GM12865 (cell line): ENCODE measurements at regions not wholly inside any gene's neighbourhood (a gene's known extent, or its start where the extent isn't known, plus 50 kb on each side); places are given as distances from the start of the nearest gene placed in this dataset.

Source experiments
- DNase-seq: peaks from one replicate; pipeline ENCODE4 v3.0.0; 2010; ENCODE audit warnings: low read depth
- H3K4me3 ChIP-seq: 2 replicates; pipeline ENCODE4 v1.5.1; 2011; ENCODE audit warnings: mild to moderate bottlenecking, low read depth, low read length, control low read depth
- TF ChIP-seq, protein P1 (sequence below): IDR thresholded peaks from 2 replicates; pipeline ENCODE4 v1.5.1; 2011; ENCODE audit warnings: low read length, control low read depth, low read depth, inconsistent platforms; ENCODE audit not compliant: insufficient read depth; ENCODE audit errors: missing control alignments

DNA sequence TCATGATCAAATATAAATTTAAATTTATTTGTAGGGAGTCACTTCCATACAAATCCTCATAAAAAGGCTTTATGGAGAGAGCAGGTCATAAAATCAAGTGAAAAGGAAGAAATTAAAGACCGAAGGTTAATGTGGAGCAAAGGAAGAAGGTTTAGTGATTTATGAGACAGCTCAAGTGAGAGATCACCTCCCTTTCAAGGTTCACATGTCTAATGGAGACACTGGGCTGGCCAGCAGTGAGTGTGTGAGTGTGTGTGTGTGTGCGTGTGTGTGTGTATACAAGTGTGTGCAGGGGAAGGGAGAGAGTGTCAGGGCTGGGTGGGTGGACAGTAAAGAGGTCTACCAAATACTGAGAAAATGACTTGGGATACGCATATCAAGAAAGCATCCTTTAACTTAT lies 251.2 kb downstream of the FAT3 start:
- DNase-seq: no peak
- TF ChIP-seq, protein P1, sequence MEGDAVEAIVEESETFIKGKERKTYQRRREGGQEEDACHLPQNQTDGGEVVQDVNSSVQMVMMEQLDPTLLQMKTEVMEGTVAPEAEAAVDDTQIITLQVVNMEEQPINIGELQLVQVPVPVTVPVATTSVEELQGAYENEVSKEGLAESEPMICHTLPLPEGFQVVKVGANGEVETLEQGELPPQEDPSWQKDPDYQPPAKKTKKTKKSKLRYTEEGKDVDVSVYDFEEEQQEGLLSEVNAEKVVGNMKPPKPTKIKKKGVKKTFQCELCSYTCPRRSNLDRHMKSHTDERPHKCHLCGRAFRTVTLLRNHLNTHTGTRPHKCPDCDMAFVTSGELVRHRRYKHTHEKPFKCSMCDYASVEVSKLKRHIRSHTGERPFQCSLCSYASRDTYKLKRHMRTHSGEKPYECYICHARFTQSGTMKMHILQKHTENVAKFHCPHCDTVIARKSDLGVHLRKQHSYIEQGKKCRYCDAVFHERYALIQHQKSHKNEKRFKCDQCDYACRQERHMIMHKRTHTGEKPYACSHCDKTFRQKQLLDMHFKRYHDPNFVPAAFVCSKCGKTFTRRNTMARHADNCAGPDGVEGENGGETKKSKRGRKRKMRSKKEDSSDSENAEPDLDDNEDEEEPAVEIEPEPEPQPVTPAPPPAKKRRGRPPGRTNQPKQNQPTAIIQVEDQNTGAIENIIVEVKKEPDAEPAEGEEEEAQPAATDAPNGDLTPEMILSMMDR: no peak

DNA sequence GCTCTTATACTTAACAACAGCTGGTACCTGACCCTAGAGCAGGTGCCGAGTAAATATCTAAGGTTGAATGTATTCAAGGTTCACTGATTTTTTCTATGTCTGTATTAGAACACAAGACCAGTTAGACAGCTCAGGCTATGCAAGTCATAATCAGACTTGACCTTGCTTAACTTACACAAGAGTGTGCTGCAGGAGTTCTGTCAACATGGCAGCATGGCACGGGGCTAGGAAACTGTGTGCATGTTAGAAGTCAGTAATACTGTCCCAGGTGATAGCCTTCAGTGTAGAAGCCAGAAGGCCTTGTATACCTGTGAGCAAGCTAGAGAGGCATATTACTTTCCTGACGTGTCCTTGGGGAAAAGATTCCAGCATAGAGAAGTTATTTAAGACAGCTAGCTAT lies 253.1 kb downstream of the FAT3 start:
- no peak for DNase-seq
- H3K4me3 ChIP-seq: no peak overlapping the region
- TF ChIP-seq, protein P1: no peak

More for the DNA sequence above, 251.2 kb downstream of the FAT3 start:
- no peak overlapping the region for H3K4me3 ChIP-seq

DNA sequence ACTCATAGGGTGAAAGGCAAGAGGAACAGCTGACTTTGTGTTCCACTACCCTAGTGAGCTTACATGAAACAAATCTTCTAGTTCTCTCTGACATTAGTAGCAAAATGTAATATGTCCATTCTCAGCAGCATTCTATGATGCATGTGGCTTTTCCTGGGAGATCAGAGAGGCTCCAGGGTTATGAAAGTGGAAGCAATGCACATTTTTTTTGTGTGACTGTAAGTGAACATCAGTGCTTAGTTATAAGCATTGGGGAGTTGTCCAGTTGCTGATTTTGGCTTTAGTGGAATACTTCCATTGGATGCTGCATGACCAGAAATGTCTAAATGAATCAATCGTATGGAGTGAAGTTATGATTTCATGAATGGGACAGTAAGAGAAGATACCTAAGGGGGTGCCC lies 255.9 kb downstream of the FAT3 start:
- TF ChIP-seq, protein P1: no peak

DNA sequence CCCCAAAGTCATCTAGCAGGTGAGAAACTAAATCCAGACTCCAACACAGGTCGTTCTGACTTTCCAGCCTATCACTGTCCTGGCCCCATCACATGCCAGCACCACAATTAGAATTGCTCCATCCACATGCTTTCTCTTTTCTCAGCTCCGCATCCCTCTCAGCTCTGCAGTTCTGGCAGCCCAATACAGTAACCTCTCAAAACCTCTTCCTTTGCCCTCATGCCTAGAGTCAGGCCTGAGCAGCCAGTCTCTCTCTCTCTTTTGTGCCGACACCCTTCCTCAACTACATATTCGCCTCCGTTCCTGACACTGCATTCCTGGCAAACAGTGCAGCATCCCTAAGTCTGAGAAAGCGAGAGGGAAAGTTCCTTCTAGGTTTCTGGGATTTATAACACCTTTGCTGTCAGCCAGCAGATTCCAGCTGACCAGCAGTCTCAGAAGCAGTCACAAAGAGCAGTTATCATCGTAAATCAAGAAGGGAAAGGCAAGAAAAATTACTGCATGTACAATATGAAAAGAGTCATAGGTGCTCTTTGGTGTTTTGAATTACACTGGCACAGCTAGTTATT lies 258.0 kb downstream of the FAT3 start:
- TF ChIP-seq, protein P1: no peak

More for the DNA sequence above, 255.9 kb downstream of the FAT3 start:
- DNase-seq: no peak
- H3K4me3 ChIP-seq: no peak overlapping the region

DNA sequence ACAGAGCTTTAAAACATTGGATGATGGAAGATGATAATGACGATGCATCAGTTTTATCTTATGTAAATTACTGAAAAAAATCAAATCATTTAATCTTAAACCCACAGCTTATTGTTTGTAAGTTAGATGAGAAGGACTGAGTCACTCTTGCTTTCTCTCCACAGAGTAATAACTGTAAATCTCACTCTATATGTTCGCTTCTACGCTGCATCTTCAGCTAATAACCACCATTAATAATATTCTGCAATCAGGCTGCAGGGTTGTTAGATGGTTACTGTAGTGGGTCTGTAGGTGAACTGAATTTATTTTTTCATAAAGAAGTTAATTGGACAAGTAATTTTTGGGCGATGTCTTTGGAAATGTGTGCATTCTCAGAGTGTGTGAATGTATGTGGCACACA lies 260.0 kb downstream of the FAT3 start:
- TF ChIP-seq, protein P1: no peak
- DNase-seq: no peak
- H3K4me3 ChIP-seq: no peak overlapping the region

More for the DNA sequence above, 258.0 kb downstream of the FAT3 start:
- no peak overlapping the region for H3K4me3 ChIP-seq
- no peak for DNase-seq

DNA sequence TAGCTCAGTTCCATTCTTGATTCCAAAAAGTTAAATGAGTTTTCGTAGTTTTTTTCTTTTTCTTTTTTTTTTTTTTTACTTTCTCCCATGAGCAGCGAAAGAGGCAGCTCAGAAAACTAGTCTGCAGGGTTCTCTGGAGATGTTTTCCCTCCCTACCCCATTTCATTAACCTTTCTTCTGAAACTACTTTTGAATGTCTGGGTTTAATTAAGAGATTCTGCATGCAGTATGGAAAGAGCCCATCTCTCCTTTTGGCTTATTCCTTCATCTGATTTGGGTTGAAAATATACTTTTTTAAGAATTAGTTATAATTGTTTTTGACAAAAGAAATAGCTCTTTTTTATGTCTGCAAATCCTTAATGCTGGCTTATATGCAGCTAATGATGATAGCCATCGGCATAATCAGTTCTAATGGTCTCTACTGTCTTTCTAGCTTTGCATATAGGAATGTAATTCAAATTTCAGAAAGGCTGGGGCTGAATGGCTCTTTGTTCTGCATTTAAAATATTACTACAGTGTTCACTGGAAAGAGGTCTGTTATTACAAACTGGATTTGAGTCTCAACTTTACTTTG lies 265.3 kb downstream of the FAT3 start:
- no peak for DNase-seq
- no peak overlapping the region for H3K4me3 ChIP-seq
- TF ChIP-seq, protein P1: no peak

DNA sequence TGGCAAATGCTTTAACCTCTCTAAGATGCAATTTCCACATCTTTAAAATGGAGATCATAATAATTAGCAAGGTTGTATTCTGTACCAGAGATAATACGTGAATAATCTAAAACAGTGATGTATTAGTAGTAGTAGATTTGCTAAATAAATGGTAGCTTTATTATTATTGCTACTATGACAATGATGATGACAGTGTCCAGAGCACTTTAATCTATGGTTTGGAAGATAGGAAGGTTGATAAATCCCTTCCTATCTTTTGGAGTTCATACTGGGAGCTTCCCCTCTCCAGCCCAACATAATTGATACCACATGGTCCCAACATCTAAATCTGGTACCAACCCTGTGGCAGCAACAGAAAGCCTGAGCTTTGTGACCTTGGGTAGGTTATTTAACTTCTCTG lies 267.8 kb downstream of the FAT3 start:
- TF ChIP-seq, protein P1: no peak

More for the DNA sequence above, 267.8 kb downstream of the FAT3 start:
- no peak overlapping the region for H3K4me3 ChIP-seq
- no peak for DNase-seq
